WTC11 (cell line): ENCODE measurements at regions not wholly inside any gene's neighbourhood (a gene's known extent, or its start where the extent isn't known, plus 50 kb on each side); places are given as distances from the start of the nearest gene placed in this dataset.

ENCODE experiments used
- ATAC-seq: fragments of 200-7000 bp; cut with Tn5 transposase; 2 replicates; pipeline ENCODE4 v1.10.0; 2021; ENCODE audit warnings: mild to moderate bottlenecking, moderate library complexity
- CTCF ChIA-PET: fragments of 300-600 bp; sonication (Branson Sonifier 250); formaldehyde crosslinking; loops from one replicate; lab custom pipeline; 2021; ENCODE audit warnings: antibody characterized with exemption; lab: Charles Lee
- POLR2A ChIA-PET: fragments of 350-600 bp; sonication (Branson Sonifier 250); formaldehyde crosslinking; loops from one replicate; lab custom pipeline; 2021; ENCODE audit warnings: antibody characterized with exemption; lab: Charles Lee
- DNase-seq: peaks from one replicate; pipeline ENCODE4 v3.0.0; 2021; ENCODE audit warnings: low spot score
- H3K27ac Mint-ChIP-seq: 2 replicates; pipeline ENCODE4 v1.8.0; 2021; ENCODE audit warnings: mixed read lengths
- H3K27me3 Mint-ChIP-seq: 2 replicates; pipeline ENCODE4 v1.8.0; 2021; ENCODE audit warnings: low read depth, mild to moderate bottlenecking, moderate library complexity, mixed read lengths
- H3K36me3 Mint-ChIP-seq: 2 replicates; pipeline ENCODE4 v1.8.0; 2021; ENCODE audit warnings: mixed read lengths
- H3K4me1 Mint-ChIP-seq: 2 replicates; pipeline ENCODE4 v1.8.0; 2022; ENCODE audit warnings: mixed read lengths
- H3K4me3 Mint-ChIP-seq: 2 replicates; pipeline ENCODE4 v1.8.0; 2021; ENCODE audit warnings: mild to moderate bottlenecking, moderate library complexity, mixed read lengths
- H3K9me3 Mint-ChIP-seq: 2 replicates; pipeline ENCODE4 v1.8.0; 2021; ENCODE audit warnings: mixed read lengths
- CREB1 ChIP-seq: sonication (generic); formaldehyde crosslinking; IDR thresholded peaks from 2 replicates; pipeline ENCODE4 v1.8.0; 2023; ENCODE audit warnings: mild to moderate bottlenecking, missing genetic modification reagents
- CREM ChIP-seq: sonication (generic); formaldehyde crosslinking; IDR thresholded peaks from 2 replicates; pipeline ENCODE4 v1.8.1; 2022; ENCODE audit warnings: mild to moderate bottlenecking, missing genetic modification reagents, moderate library complexity
- ELF4 ChIP-seq: sonication (generic); formaldehyde crosslinking; IDR thresholded peaks from 2 replicates; pipeline ENCODE4 v1.8.1; 2022; ENCODE audit warnings: low read depth, mild to moderate bottlenecking, moderate library complexity, missing genetic modification reagents
- ESRRA ChIP-seq: sonication (generic); formaldehyde crosslinking; IDR thresholded peaks from 2 replicates; pipeline ENCODE4 v1.8.1; 2022; ENCODE audit warnings: mild to moderate bottlenecking, missing genetic modification reagents, borderline replicate concordance
- FOXP1 ChIP-seq: sonication (generic); formaldehyde crosslinking; IDR thresholded peaks from 2 replicates; pipeline ENCODE4 v1.8.0; 2022; ENCODE audit warnings: missing genetic modification reagents, mild to moderate bottlenecking, moderate library complexity, borderline replicate concordance
- HMGA2 ChIP-seq: fragments of 250-450 bp; sonication (Bioruptor Pico); IDR thresholded peaks from 2 replicates; pipeline ENCODE4 v1.4.0; 2021; ENCODE audit warnings: mild to moderate bottlenecking, moderate library complexity
- IRF2 ChIP-seq: sonication (generic); formaldehyde crosslinking; IDR thresholded peaks from 2 replicates; pipeline ENCODE4 v1.8.0; 2022; ENCODE audit warnings: low read depth, missing genetic modification reagents, borderline replicate concordance
- JAZF1 ChIP-seq: fragments of 250-450 bp; sonication (Bioruptor Pico); IDR thresholded peaks from 2 replicates; pipeline ENCODE4 v1.9.0; 2021; ENCODE audit warnings: moderate library complexity, mild to moderate bottlenecking, inconsistent platforms
- NR1H2 ChIP-seq: sonication (generic); formaldehyde crosslinking; IDR thresholded peaks from 2 replicates; pipeline ENCODE4 v1.9.0; 2021; ENCODE audit warnings: mild to moderate bottlenecking, moderate library complexity, missing genetic modification reagents
- NR2C2 ChIP-seq: sonication (generic); formaldehyde crosslinking; IDR thresholded peaks from 2 replicates; pipeline ENCODE4 v1.8.0; 2022; ENCODE audit warnings: mild to moderate bottlenecking, missing genetic modification reagents
- NR3C1 ChIP-seq: sonication (generic); formaldehyde crosslinking; conservative IDR thresholded peaks from 2 replicates; pipeline ENCODE4 v1.8.1; 2023; ENCODE audit warnings: low read depth, mild to moderate bottlenecking, missing genetic modification reagents
- SMAD3 ChIP-seq: sonication (generic); formaldehyde crosslinking; IDR thresholded peaks from 2 replicates; pipeline ENCODE4 v1.8.0; 2022; ENCODE audit warnings: missing genetic modification reagents, mild to moderate bottlenecking, borderline replicate concordance
- SP1 ChIP-seq: sonication (generic); formaldehyde crosslinking; conservative IDR thresholded peaks from 2 replicates; pipeline ENCODE4 v1.8.1; 2022; ENCODE audit warnings: missing genetic modification reagents
- TEAD4 ChIP-seq: sonication (generic); formaldehyde crosslinking; IDR thresholded peaks from 2 replicates; pipeline ENCODE4 v1.8.0; 2022; ENCODE audit warnings: mild to moderate bottlenecking, missing genetic modification reagents
- TP53 ChIP-seq: sonication (generic); formaldehyde crosslinking; IDR thresholded peaks from 2 replicates; pipeline ENCODE4 v1.8.1; 2023; ENCODE audit warnings: mild to moderate bottlenecking, missing genetic modification reagents
- ZNF317 ChIP-seq: sonication (generic); formaldehyde crosslinking; IDR thresholded peaks from 2 replicates; pipeline ENCODE4 v1.8.1; 2023; ENCODE audit warnings: low read depth, mild to moderate bottlenecking, moderate library complexity, missing genetic modification reagents, borderline replicate concordance
- ZNF416 ChIP-seq: fragments of 250-450 bp; sonication (Bioruptor Pico); IDR thresholded peaks from 2 replicates; pipeline ENCODE4 v1.9.0; 2021; ENCODE audit warnings: mild to moderate bottlenecking, inconsistent platforms
- ZNF423 ChIP-seq: fragments of 250-450 bp; sonication (Bioruptor Pico); IDR thresholded peaks from 2 replicates; pipeline ENCODE4 v2.1.2; 2022; ENCODE audit warnings: mild to moderate bottlenecking, moderate library complexity
- TF ChIP-seq, protein P1 (sequence below): fragments of 250-450 bp; sonication (Bioruptor Pico); IDR thresholded peaks from 2 replicates; pipeline ENCODE4 v1.9.0; 2021; ENCODE audit warnings: moderate library complexity, mild to moderate bottlenecking, inconsistent platforms, borderline replicate concordance
- TF ChIP-seq, protein P2 (sequence below): sonication (generic); formaldehyde crosslinking; conservative IDR thresholded peaks from 2 replicates; pipeline ENCODE4 v1.8.1; 2022; ENCODE audit warnings: mild to moderate bottlenecking, missing genetic modification reagents
- TF ChIP-seq, protein P3 (sequence below): sonication (generic); formaldehyde crosslinking; IDR thresholded peaks from 2 replicates; pipeline ENCODE4 v1.8.0; 2022; ENCODE audit warnings: mild to moderate bottlenecking, missing genetic modification reagents
- TF ChIP-seq, protein P4 (sequence below): sonication (generic); formaldehyde crosslinking; IDR thresholded peaks from 2 replicates; pipeline ENCODE4 v1.8.1; 2022; ENCODE audit warnings: mild to moderate bottlenecking, missing genetic modification reagents, moderate library complexity, borderline replicate concordance
- TF ChIP-seq, protein P5 (sequence below): sonication (generic); formaldehyde crosslinking; IDR thresholded peaks from 2 replicates; pipeline ENCODE4 v1.8.0; 2023; ENCODE audit warnings: mild to moderate bottlenecking, missing genetic modification reagents
- TF ChIP-seq, protein P6 (sequence below): sonication (generic); formaldehyde crosslinking; IDR thresholded peaks from 2 replicates; pipeline ENCODE4 v1.8.1; 2022; ENCODE audit warnings: low read depth, mild to moderate bottlenecking, moderate library complexity, missing genetic modification reagents, borderline replicate concordance
- TF ChIP-seq, protein P7 (sequence below): sonication (generic); formaldehyde crosslinking; IDR thresholded peaks from 2 replicates; pipeline ENCODE4 v1.8.1; 2023; ENCODE audit warnings: mild to moderate bottlenecking, missing genetic modification reagents, borderline replicate concordance
- TF ChIP-seq, protein P8 (sequence below): fragments of 250-450 bp; sonication (Bioruptor Pico); IDR thresholded peaks from 2 replicates; pipeline ENCODE4 v1.9.0; 2021; ENCODE audit warnings: mild to moderate bottlenecking

DNA sequence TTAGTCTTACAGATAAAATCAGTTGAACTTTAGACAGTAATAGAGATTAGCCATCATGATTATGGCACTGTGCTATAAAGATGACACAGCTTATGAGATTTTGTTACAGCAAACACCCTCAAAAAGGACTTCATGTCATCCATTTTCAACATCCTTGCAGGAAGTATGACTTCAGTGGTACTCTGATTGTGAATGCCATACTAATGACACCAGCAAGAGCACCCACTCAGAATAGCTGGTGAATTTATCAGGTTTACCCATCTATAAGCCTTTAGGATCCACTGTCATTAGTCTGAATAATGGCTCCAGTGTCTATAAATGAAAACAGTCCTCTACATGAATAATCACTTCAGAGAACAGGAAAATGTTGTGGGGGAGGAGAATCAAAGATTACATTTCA lies 615.2 kb downstream of the RPS29 start:
- Mint-ChIP-seq H3K27me3 (no peaks in the 10 kb centered on the region), H3K9me3 (peaks cover 33% of the 10 kb centered on the region), H3K27ac (no peak overlapping the region), H3K4me3 (no peak overlapping the region), H3K36me3 (peaks cover 4% of the 10 kb centered on the region; the same call in 1 of the 2 replicates), H3K4me1 (no peaks in the 10 kb centered on the region)
- POLR2A ChIA-PET = no interaction called here
- no peak for ATAC-seq
- DNase-seq = no peak
- CTCF ChIA-PET = no interaction called here
- TF ChIP-seq ZNF416 (CRISPR knock-in tag) (no peak), JAZF1 (no peak), ZNF423 (CRISPR knock-in tag) (no peak), TP53 (CRISPR knock-in tag) (no peak), SP1 (CRISPR knock-in tag) (no peak), CREM (CRISPR knock-in tag) (no peak), SMAD3 (CRISPR knock-in tag) (no peak), FOXP1 (no peak)
- TF ChIP-seq, protein P1, sequence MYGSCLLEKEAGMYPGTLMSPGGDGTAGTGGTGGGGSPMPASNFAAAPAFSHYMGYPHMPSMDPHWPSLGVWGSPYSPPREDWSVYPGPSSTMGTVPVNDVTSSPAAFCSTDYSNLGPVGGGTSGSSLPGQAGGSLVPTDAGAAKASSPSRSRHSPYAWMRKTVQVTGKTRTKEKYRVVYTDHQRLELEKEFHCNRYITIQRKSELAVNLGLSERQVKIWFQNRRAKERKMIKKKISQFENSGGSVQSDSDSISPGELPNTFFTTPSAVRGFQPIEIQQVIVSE = no peak
- TF ChIP-seq, protein P2, sequence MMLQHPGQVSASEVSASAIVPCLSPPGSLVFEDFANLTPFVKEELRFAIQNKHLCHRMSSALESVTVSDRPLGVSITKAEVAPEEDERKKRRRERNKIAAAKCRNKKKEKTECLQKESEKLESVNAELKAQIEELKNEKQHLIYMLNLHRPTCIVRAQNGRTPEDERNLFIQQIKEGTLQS (CRISPR knock-in tag) = no peak
- TF ChIP-seq, protein P3, sequence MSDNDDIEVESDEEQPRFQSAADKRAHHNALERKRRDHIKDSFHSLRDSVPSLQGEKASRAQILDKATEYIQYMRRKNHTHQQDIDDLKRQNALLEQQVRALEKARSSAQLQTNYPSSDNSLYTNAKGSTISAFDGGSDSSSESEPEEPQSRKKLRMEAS (CRISPR knock-in tag) = no peak

DNA sequence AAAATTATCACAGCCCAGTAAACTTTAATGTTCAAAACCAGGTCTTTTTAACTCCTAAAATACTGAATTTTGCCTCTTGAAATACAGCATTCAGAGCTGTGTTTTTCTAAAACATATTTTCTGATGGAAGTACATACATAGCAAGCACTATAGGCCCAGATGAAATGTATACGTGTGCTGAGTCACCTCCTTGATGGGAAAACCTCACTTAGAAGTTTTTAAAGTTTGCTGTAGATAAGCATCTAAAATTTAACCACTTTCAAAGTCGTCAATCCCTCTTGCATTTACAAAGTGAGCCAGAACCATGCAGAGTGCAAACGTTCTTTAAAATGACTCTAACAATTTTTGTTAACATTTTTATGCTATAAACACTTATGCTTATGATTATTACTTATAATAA lies 618.8 kb downstream of the RPS29 start:
- Mint-ChIP-seq H3K4me3 (no peak overlapping the region), H3K36me3 (no peaks in the 10 kb centered on the region), H3K9me3 (peaks cover 21% of the 10 kb centered on the region), H3K27ac (no peak overlapping the region), H3K27me3 (no peaks in the 10 kb centered on the region; the same call in 1 of the 2 replicates), H3K4me1 (no peaks in the 10 kb centered on the region)
- CTCF ChIA-PET = no interaction called here
- no peak for DNase-seq
- POLR2A ChIA-PET = no interaction called here
- ATAC-seq = no peak
- no peak for TF ChIP-seq NR2C2 (CRISPR knock-in tag)
- TF ChIP-seq CREB1 = no peak
- TF ChIP-seq ESRRA = no peak
- TF ChIP-seq, protein P1 = no peak
- TF ChIP-seq NR1H2 (CRISPR knock-in tag) = no peak
- TF ChIP-seq, protein P4, sequence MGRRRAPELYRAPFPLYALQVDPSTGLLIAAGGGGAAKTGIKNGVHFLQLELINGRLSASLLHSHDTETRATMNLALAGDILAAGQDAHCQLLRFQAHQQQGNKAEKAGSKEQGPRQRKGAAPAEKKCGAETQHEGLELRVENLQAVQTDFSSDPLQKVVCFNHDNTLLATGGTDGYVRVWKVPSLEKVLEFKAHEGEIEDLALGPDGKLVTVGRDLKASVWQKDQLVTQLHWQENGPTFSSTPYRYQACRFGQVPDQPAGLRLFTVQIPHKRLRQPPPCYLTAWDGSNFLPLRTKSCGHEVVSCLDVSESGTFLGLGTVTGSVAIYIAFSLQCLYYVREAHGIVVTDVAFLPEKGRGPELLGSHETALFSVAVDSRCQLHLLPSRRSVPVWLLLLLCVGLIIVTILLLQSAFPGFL (CRISPR knock-in tag) = no peak
- no peak for TF ChIP-seq ZNF317 (CRISPR knock-in tag)
- TF ChIP-seq, protein P5, sequence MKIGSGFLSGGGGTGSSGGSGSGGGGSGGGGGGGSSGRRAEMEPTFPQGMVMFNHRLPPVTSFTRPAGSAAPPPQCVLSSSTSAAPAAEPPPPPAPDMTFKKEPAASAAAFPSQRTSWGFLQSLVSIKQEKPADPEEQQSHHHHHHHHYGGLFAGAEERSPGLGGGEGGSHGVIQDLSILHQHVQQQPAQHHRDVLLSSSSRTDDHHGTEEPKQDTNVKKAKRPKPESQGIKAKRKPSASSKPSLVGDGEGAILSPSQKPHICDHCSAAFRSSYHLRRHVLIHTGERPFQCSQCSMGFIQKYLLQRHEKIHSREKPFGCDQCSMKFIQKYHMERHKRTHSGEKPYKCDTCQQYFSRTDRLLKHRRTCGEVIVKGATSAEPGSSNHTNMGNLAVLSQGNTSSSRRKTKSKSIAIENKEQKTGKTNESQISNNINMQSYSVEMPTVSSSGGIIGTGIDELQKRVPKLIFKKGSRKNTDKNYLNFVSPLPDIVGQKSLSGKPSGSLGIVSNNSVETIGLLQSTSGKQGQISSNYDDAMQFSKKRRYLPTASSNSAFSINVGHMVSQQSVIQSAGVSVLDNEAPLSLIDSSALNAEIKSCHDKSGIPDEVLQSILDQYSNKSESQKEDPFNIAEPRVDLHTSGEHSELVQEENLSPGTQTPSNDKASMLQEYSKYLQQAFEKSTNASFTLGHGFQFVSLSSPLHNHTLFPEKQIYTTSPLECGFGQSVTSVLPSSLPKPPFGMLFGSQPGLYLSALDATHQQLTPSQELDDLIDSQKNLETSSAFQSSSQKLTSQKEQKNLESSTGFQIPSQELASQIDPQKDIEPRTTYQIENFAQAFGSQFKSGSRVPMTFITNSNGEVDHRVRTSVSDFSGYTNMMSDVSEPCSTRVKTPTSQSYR = no peak
- no peak for TF ChIP-seq HMGA2 (CRISPR knock-in tag)
- TF ChIP-seq IRF2 (CRISPR knock-in tag) = no peak
- TF ChIP-seq, protein P6, sequence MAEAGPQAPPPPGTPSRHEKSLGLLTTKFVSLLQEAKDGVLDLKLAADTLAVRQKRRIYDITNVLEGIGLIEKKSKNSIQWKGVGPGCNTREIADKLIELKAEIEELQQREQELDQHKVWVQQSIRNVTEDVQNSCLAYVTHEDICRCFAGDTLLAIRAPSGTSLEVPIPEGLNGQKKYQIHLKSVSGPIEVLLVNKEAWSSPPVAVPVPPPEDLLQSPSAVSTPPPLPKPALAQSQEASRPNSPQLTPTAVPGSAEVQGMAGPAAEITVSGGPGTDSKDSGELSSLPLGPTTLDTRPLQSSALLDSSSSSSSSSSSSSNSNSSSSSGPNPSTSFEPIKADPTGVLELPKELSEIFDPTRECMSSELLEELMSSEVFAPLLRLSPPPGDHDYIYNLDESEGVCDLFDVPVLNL = no peak
- no peak for TF ChIP-seq NR3C1 (CRISPR knock-in tag)
- no peak for TF ChIP-seq TEAD4 (CRISPR knock-in tag)
- TF ChIP-seq, protein P7, sequence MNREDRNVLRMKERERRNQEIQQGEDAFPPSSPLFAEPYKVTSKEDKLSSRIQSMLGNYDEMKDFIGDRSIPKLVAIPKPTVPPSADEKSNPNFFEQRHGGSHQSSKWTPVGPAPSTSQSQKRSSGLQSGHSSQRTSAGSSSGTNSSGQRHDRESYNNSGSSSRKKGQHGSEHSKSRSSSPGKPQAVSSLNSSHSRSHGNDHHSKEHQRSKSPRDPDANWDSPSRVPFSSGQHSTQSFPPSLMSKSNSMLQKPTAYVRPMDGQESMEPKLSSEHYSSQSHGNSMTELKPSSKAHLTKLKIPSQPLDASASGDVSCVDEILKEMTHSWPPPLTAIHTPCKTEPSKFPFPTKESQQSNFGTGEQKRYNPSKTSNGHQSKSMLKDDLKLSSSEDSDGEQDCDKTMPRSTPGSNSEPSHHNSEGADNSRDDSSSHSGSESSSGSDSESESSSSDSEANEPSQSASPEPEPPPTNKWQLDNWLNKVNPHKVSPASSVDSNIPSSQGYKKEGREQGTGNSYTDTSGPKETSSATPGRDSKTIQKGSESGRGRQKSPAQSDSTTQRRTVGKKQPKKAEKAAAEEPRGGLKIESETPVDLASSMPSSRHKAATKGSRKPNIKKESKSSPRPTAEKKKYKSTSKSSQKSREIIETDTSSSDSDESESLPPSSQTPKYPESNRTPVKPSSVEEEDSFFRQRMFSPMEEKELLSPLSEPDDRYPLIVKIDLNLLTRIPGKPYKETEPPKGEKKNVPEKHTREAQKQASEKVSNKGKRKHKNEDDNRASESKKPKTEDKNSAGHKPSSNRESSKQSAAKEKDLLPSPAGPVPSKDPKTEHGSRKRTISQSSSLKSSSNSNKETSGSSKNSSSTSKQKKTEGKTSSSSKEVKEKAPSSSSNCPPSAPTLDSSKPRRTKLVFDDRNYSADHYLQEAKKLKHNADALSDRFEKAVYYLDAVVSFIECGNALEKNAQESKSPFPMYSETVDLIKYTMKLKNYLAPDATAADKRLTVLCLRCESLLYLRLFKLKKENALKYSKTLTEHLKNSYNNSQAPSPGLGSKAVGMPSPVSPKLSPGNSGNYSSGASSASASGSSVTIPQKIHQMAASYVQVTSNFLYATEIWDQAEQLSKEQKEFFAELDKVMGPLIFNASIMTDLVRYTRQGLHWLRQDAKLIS (CRISPR knock-in tag) = no peak
- TF ChIP-seq ELF4 (CRISPR knock-in tag) = no peak
- TF ChIP-seq, protein P8, sequence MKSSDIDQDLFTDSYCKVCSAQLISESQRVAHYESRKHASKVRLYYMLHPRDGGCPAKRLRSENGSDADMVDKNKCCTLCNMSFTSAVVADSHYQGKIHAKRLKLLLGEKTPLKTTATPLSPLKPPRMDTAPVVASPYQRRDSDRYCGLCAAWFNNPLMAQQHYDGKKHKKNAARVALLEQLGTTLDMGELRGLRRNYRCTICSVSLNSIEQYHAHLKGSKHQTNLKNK (CRISPR knock-in tag) = no peak
